HEK293 (cell line): ENCODE measurements at regions not wholly inside any gene's neighbourhood (a gene's known extent, or its start where the extent isn't known, plus 50 kb on each side); places are given as distances from the start of the nearest gene placed in this dataset.
A peak's percentile ranks its signal among the peaks of the same experiment; 100 is the strongest.

Experiments
- CTCF ChIA-PET: fragments of 350-600 bp; formaldehyde crosslinking; extraction: SDS; loops from one replicate; lab custom pipeline; 2021; ENCODE audit warnings: antibody characterized with exemption; lab: Yijun Ruan, JAX
- POLR2A ChIA-PET: fragments of 300-600 bp; formaldehyde crosslinking; extraction: SDS; loops from one replicate; lab custom pipeline; 2020; ENCODE audit warnings: antibody characterized with exemption, inconsistent platforms; lab: Yijun Ruan, JAX
- H3K27ac ChIP-seq: fragments of 200-500 bp; sonication (Bioruptor generic); 2 replicates; pipeline ENCODE4 v1.5.1; 2014; ENCODE audit warnings: low read depth, low read length, control low read depth, inconsistent platforms; ENCODE audit errors: extremely low read depth
- H3K36me3 ChIP-seq, 2 experiments: fragments of 200-500 bp in 1 of 2; sonication (Bioruptor generic) in 1 of 2; 1 replicate in 1 of 2; 2 replicates in 1 of 2; pipeline ENCODE4 v1.5.1; 2014 to 2017; ENCODE audit warnings: inconsistent platforms in 2 of 2, low read length in 2 of 2; ENCODE audit not compliant: control insufficient read depth in 2 of 2, insufficient read depth in 1 of 2
- H3K4me1 ChIP-seq: fragments of 200-500 bp; sonication (Bioruptor generic); 2 replicates; pipeline ENCODE4 v1.5.1; 2014; ENCODE audit warnings: mild to moderate bottlenecking, low read length, inconsistent platforms; ENCODE audit not compliant: control insufficient read depth, insufficient read depth
- H3K4me3 ChIP-seq: 2 replicates; pipeline ENCODE4 v1.5.1; 2011; ENCODE audit warnings: low read depth, mild to moderate bottlenecking, control low read depth, low read length, moderate library complexity
- H3K9me3 ChIP-seq: fragments of 200-500 bp; sonication (Bioruptor generic); 2 replicates; pipeline ENCODE4 v1.5.1; 2014; ENCODE audit warnings: low read depth, low read length, inconsistent platforms; ENCODE audit not compliant: control insufficient read depth, insufficient read depth
- GLIS1 ChIP-seq: fragments of 450-650 bp; formaldehyde crosslinking; IDR thresholded peaks from 2 replicates; pipeline ENCODE4 v1.5.1; 2016; ENCODE audit warnings: missing biosample characterization, missing genetic modification characterization
- KLF8 ChIP-seq: fragments of 450-650 bp; formaldehyde crosslinking; IDR thresholded peaks from 2 replicates; pipeline ENCODE4 v1.5.1; 2016; ENCODE audit warnings: missing biosample characterization, missing genetic modification characterization
- PATZ1 ChIP-seq: fragments of 450-650 bp; formaldehyde crosslinking; IDR thresholded peaks from 2 replicates; pipeline ENCODE4 v1.5.1; 2016; ENCODE audit warnings: missing biosample characterization, missing genetic modification characterization
- SETDB1 ChIP-seq: IDR thresholded peaks from one replicate; pipeline ENCODE4 v1.6.1; 2017; ENCODE audit warnings: mild to moderate bottlenecking, low read length, moderate library complexity, mixed read lengths; ENCODE audit not compliant: insufficient read length
- ZFHX2 ChIP-seq: fragments of 450-650 bp; formaldehyde crosslinking; conservative IDR thresholded peaks from 2 replicates; pipeline ENCODE4 v1.5.1; 2016; ENCODE audit warnings: missing biosample characterization, missing genetic modification characterization
- ZNF146 ChIP-seq: fragments of 450-650 bp; formaldehyde crosslinking; IDR thresholded peaks from 2 replicates; pipeline ENCODE4 v1.5.1; 2016; ENCODE audit warnings: missing biosample characterization, missing genetic modification characterization
- ZNF16 ChIP-seq: fragments of 450-650 bp; formaldehyde crosslinking; IDR thresholded peaks from 2 replicates; pipeline ENCODE4 v1.5.1; 2016; ENCODE audit warnings: low read depth, missing biosample characterization, missing genetic modification characterization
- ZNF18 ChIP-seq: fragments of 450-650 bp; formaldehyde crosslinking; IDR thresholded peaks from 2 replicates; pipeline ENCODE4 v1.5.1; 2016; ENCODE audit warnings: missing biosample characterization, missing genetic modification characterization
- ZNF202 ChIP-seq: fragments of 450-650 bp; formaldehyde crosslinking; IDR thresholded peaks from 2 replicates; pipeline ENCODE4 v1.5.1; 2016; ENCODE audit warnings: missing biosample characterization, missing genetic modification characterization, borderline replicate concordance
- ZNF266 ChIP-seq: fragments of 450-650 bp; formaldehyde crosslinking; IDR thresholded peaks from 2 replicates; pipeline ENCODE4 v1.5.1; 2016; ENCODE audit warnings: missing biosample characterization, missing genetic modification characterization, low read depth
- ZNF324 ChIP-seq: fragments of 450-650 bp; formaldehyde crosslinking; IDR thresholded peaks from 2 replicates; pipeline ENCODE4 v1.5.1; 2016; ENCODE audit warnings: missing biosample characterization, missing genetic modification characterization
- ZNF518A ChIP-seq: fragments of 450-650 bp; formaldehyde crosslinking; conservative IDR thresholded peaks from 2 replicates; pipeline ENCODE4 v1.5.1; 2016; ENCODE audit warnings: low read depth, missing biosample characterization, missing genetic modification characterization
- ZNF558 ChIP-seq: fragments of 450-650 bp; formaldehyde crosslinking; IDR thresholded peaks from 2 replicates; pipeline ENCODE4 v1.5.1; 2016; ENCODE audit warnings: missing biosample characterization, missing genetic modification characterization
- ZNF76 ChIP-seq: fragments of 450-650 bp; formaldehyde crosslinking; IDR thresholded peaks from 2 replicates; pipeline ENCODE4; 2016; ENCODE audit warnings: low read depth, missing biosample characterization, missing genetic modification characterization, borderline replicate concordance
- ZNF768 ChIP-seq: fragments of 450-650 bp; formaldehyde crosslinking; IDR thresholded peaks from 2 replicates; pipeline ENCODE4 v1.5.1; 2018; ENCODE audit warnings: missing biosample characterization, mild to moderate bottlenecking, missing genetic modification characterization
- ZNF777 ChIP-seq: fragments of 450-650 bp; formaldehyde crosslinking; IDR thresholded peaks from 2 replicates; pipeline ENCODE4 v1.5.1; 2017; ENCODE audit warnings: missing biosample characterization, missing genetic modification characterization, borderline replicate concordance
- ZNF791 ChIP-seq: fragments of 450-650 bp; formaldehyde crosslinking; IDR thresholded peaks from 2 replicates; pipeline ENCODE4 v1.5.1; 2016; ENCODE audit warnings: missing biosample characterization, missing genetic modification characterization
- ZSCAN23 ChIP-seq: fragments of 450-650 bp; formaldehyde crosslinking; IDR thresholded peaks from 2 replicates; pipeline ENCODE4 v1.5.1; 2016; ENCODE audit warnings: missing biosample characterization, missing genetic modification characterization
- ZSCAN30 ChIP-seq: fragments of 450-650 bp; IDR thresholded peaks from 2 replicates; pipeline ENCODE4 v1.5.1; 2018; ENCODE audit warnings: missing biosample characterization, mild to moderate bottlenecking, missing genetic modification characterization, moderate library complexity
- TF ChIP-seq, protein P1 (sequence below): fragments of 450-650 bp; formaldehyde crosslinking; IDR thresholded peaks from 2 replicates; pipeline ENCODE4 v1.5.1; 2016; ENCODE audit warnings: missing biosample characterization, missing genetic modification characterization

DNA sequence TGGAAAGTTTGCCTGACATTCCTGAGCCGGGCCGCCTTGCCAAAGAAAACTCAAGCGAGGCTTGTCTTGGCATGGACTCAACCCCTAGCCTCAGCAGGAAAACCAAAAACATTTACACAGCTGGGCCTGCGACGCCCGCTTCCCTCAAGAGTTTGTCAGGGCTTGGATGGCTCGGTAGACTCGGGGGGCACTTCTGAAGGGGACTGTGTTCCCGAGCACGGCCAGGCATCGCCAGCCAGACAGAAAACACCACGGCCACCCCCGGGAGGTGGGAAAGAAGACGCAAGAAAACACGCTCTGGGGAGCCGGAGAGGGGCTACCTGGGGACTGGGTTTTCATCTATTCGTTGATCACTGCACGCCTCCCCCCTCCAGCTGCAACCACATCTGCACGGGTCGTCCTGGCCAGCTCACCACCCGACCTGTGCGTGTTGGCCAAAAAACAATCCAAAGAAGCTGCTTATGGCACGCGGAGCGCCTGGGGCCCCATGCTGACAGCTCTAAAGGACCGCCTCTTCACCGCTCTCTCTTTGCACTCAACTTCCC, 380.7 kb downstream of the MN1 start (continued):
- peak; percentile 46; the same call in 1 of the 2 replicates for TF ChIP-seq PATZ1 (tag by site-specific recombination)
- peak; percentile 75 for TF ChIP-seq GLIS1 (tag by site-specific recombination)
- TF ChIP-seq ZNF16 (tag by site-specific recombination): no peak
- no peak for TF ChIP-seq ZNF324 (tag by site-specific recombination)
- no peak for TF ChIP-seq ZNF777 (tag by site-specific recombination)

DNA sequence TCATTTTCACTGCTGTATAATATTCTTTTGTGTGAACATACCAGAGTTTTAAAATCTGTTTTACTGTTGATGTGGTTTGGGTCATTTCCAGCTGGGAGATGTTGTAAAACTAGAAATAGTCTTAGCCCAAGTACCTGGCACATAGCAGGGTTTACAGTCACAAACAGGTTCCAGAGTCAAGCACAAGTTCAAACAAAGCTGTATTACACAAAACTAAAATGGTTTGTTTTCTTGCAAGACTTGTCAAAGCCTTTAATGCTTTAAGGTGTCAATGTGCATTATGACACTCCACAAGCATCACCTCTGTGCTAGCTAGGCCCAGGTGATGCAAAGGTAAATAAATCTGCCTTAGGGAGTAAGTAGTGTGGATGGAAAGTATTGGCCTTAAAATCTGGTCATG, 379.1 kb downstream of the MN1 start:
- Histone ChIP-seq H3K9me3 (no peaks in the 10 kb centered on the region), H3K36me3 (no peaks in the 10 kb centered on the region), H3K27ac (no peak overlapping the region), H3K4me1 (peaks cover 13% of the 10 kb centered on the region), H3K4me3 (no peak overlapping the region)
- CTCF ChIA-PET: interaction anchor here (1.4 kb wide), 1 partner anchor 17 kb away, joined by 4 read pairs; no protein-coding TSS in a partner anchor
- peak; percentile 70 for TF ChIP-seq ZNF146
- TF ChIP-seq ZNF518A (tag by site-specific recombination): no peak
- POLR2A ChIA-PET: no interaction called here

- CTCF ChIA-PET: interaction anchor here (0.6 kb wide), 2 partner anchors 59 to 751 kb away, joined by 3 read pairs; no protein-coding TSS in a partner anchor
- H3K4me1 ChIP-seq: peaks cover 13% of the 10 kb centered on the region
- no peaks in the 10 kb centered on the region for H3K36me3 ChIP-seq
- POLR2A ChIA-PET: no interaction called here
- H3K27ac ChIP-seq: no peak overlapping the region
- no peaks in the 10 kb centered on the region for H3K9me3 ChIP-seq
- TF ChIP-seq KLF8 (no peak), SETDB1 (peak; percentile 37)
- no peak overlapping the region for H3K4me3 ChIP-seq
Measured at GRCh38 chr22:27424319-27424718, 377.2 kb downstream of the MN1 start.

DNA sequence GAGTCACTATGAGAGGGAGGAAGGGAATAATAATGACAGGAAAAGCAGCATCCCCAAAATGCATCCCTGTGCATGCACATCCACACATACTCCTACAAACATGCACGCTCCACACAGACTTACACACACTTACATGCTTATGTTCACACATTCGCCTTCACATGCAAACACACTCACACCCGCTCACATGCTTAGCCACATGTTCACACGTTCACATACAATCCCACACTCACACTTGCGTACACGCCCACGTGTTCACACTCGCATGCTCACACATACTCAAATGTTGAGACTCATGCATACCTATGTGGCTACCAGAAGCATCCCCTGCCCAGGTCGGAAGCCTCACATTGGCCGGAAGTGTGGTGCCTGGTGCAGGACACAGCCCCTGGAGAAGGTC, 372.1 kb downstream of the MN1 start:
- no peak overlapping the region for H3K27ac ChIP-seq
- no peaks in the 10 kb centered on the region for H3K36me3 ChIP-seq
- no peaks in the 10 kb centered on the region for H3K4me1 ChIP-seq
- CTCF ChIA-PET: interaction anchor here (1.0 kb wide), 1 partner anchor 24 kb away, joined by 3 read pairs; no protein-coding TSS in a partner anchor
- no peaks in the 10 kb centered on the region; the same call in 1 of the 2 replicates for H3K9me3 ChIP-seq
- no peak for TF ChIP-seq ZSCAN30 (tag by site-specific recombination)
- no peak for TF ChIP-seq ZNF558 (tag by site-specific recombination)
- TF ChIP-seq ZNF791: no peak
- 0 out of 2 replicates have a peak, but pooled peaks have one; percentile 14 for TF ChIP-seq ZFHX2 (tag by site-specific recombination)
- TF ChIP-seq ZNF266 (tag by site-specific recombination): no peak
- no peak for TF ChIP-seq ZSCAN23 (tag by site-specific recombination)
- TF ChIP-seq, protein P1, sequence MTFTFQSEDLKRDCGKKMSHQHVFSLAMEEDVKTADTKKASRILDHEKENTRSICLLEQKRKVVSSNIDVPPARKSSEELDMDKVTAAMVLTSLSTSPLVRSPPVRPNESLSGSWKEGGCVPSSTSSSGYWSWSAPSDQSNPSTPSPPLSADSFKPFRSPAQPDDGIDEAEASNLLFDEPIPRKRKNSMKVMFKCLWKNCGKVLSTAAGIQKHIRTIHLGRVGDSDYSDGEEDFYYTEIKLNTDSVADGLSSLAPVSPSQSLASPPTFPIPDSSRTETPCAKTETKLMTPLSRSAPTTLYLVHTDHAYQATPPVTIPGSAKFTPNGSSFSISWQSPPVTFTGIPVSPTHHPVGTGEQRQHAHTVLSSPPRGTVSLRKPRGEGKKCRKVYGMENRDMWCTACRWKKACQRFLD: no peak
- no peak for TF ChIP-seq ZNF202
- TF ChIP-seq ZNF18: peak; percentile 57; the same call in 1 of the 2 replicates
- no peak for TF ChIP-seq ZNF768 (tag by site-specific recombination)
- TF ChIP-seq ZNF76 (tag by site-specific recombination): no peak
- POLR2A ChIA-PET: no interaction called here
- no peak overlapping the region for H3K4me3 ChIP-seq
